ENCODE measurements at regions not wholly inside any gene's neighbourhood (a gene's known extent, or its start where the extent isn't known, plus 50 kb on each side); places are given as distances from the start of the nearest gene placed in this dataset.
"Not testable (repeated sequence)": the region's sequence is repeated elsewhere in the genome, so short reads cannot be mapped to it uniquely, and the experiment has no call there.

- no peaks in the 10 kb centered on the region for H3K27me3 ChIP-seq (ENCODE audit: control insufficient read depth, insufficient read depth, low read length, poor library complexity, severe bottlenecking)
- WGBS, 2 experiments: 84 to 90% methylated on average over 3 of the region's 3 CpGs
- H3K27ac ChIP-seq (ENCODE audit: insufficient read depth, low read depth, low read length, poor library complexity, severe bottlenecking): no peak overlapping the region
These were observed 98.1 kb upstream of the HS6ST1 start for GRCh38 chr2:128416806-128417205.

GRCh38 chr2:128417264-128417663 is 98.6 kb upstream of the HS6ST1 start:
- 92 to 95% methylated on average over 8 of the region's 11 CpGs for WGBS, 2 experiments
- not testable (repeated sequence) for H3K27me3 ChIP-seq (ENCODE audit: control insufficient read depth, insufficient read depth, low read length, poor library complexity, severe bottlenecking)

More at GRCh38 chr2:128416806-128417205, 98.1 kb upstream of the HS6ST1 start:
- no peaks in the 10 kb centered on the region for H3K4me1 ChIP-seq (ENCODE audit: control insufficient read depth, insufficient read depth, low read length)
- H3K9me3 ChIP-seq (ENCODE audit: control insufficient read depth, low read length): no peaks in the 10 kb centered on the region
- H3K4me3 ChIP-seq (ENCODE audit: insufficient read depth, low read depth, low read length): no peak overlapping the region
- no peaks in the 10 kb centered on the region for H3K36me3 ChIP-seq (ENCODE audit: control insufficient read depth, insufficient read depth, low read length)

GRCh38 chr2:128420131-128420530 is 101.5 kb upstream of the HS6ST1 start:
- no peak overlapping the region for H3K27ac ChIP-seq (ENCODE audit: insufficient read depth, low read depth, low read length, poor library complexity, severe bottlenecking)
- 96% methylated on average over 4 to 6 of the region's 6 CpGs for WGBS, 2 experiments
- no peaks in the 10 kb centered on the region for H3K27me3 ChIP-seq (ENCODE audit: control insufficient read depth, insufficient read depth, low read length, poor library complexity, severe bottlenecking)
- H3K36me3 ChIP-seq (ENCODE audit: control insufficient read depth, insufficient read depth, low read length): no peaks in the 10 kb centered on the region
- no peak overlapping the region for H3K4me3 ChIP-seq (ENCODE audit: insufficient read depth, low read depth, low read length)
- peaks cover 9% of the 10 kb centered on the region for H3K4me1 ChIP-seq (ENCODE audit: control insufficient read depth, insufficient read depth, low read length)
- no peaks in the 10 kb centered on the region for H3K9me3 ChIP-seq (ENCODE audit: control insufficient read depth, low read length)

More at GRCh38 chr2:128417264-128417663, 98.6 kb upstream of the HS6ST1 start:
- H3K27ac ChIP-seq (ENCODE audit: insufficient read depth, low read depth, low read length, poor library complexity, severe bottlenecking); H3K4me3 ChIP-seq (ENCODE audit: insufficient read depth, low read depth, low read length); H3K36me3 ChIP-seq (ENCODE audit: control insufficient read depth, insufficient read depth, low read length); H3K9me3 ChIP-seq (ENCODE audit: control insufficient read depth, low read length); H3K4me1 ChIP-seq (ENCODE audit: control insufficient read depth, insufficient read depth, low read length): not testable (repeated sequence)

DNA sequence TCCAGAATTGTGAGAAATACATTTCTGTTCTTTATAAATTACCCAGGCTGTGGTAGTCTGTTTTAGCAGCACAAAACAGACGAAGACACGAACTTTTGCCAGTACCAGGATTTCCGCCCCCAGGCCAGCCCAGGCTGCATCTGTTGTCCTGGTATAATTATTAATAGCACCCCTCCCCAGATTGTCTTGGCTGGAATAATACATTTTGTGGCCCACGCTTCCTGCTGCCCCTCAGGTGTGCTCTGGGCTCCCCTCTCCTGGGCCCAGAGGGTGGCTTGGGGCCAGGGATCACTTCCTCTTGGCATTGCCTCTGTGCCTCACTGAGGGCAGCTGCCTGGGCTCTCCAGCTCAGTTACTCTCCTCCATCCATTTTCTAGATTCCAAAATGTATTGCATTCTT is 102.1 kb upstream of the HS6ST1 start:
- 93% methylated on average over 4 of the region's 4 CpGs for WGBS, 2 experiments
- no peaks in the 10 kb centered on the region for H3K27me3 ChIP-seq (ENCODE audit: control insufficient read depth, insufficient read depth, low read length, poor library complexity, severe bottlenecking)
- no peaks in the 10 kb centered on the region for H3K9me3 ChIP-seq (ENCODE audit: control insufficient read depth, low read length)
- no peak overlapping the region for H3K27ac ChIP-seq (ENCODE audit: insufficient read depth, low read depth, low read length, poor library complexity, severe bottlenecking)
- no peak overlapping the region for H3K4me3 ChIP-seq (ENCODE audit: insufficient read depth, low read depth, low read length)
- no peaks in the 10 kb centered on the region for H3K36me3 ChIP-seq (ENCODE audit: control insufficient read depth, insufficient read depth, low read length)
- H3K4me1 ChIP-seq (ENCODE audit: control insufficient read depth, insufficient read depth, low read length): peaks cover 14% of the 10 kb centered on the region

- Histone ChIP-seq H3K4me1 (ENCODE audit: control insufficient read depth, insufficient read depth, low read length) (peaks cover 14% of the 10 kb centered on the region), H3K36me3 (ENCODE audit: control insufficient read depth, insufficient read depth, low read length) (no peaks in the 10 kb centered on the region), H3K27ac (ENCODE audit: insufficient read depth, low read depth, low read length, poor library complexity, severe bottlenecking) (no peak overlapping the region), H3K9me3 (ENCODE audit: control insufficient read depth, low read length) (no peaks in the 10 kb centered on the region), H3K4me3 (ENCODE audit: insufficient read depth, low read depth, low read length) (no peak overlapping the region), H3K27me3 (ENCODE audit: control insufficient read depth, insufficient read depth, low read length, poor library complexity, severe bottlenecking) (no peaks in the 10 kb centered on the region)
- 94 to 95% methylated on average over 9 of the region's 9 CpGs for WGBS, 2 experiments
These were observed 102.6 kb upstream of the HS6ST1 start for GRCh38 chr2:128421286-128421685.

DNA sequence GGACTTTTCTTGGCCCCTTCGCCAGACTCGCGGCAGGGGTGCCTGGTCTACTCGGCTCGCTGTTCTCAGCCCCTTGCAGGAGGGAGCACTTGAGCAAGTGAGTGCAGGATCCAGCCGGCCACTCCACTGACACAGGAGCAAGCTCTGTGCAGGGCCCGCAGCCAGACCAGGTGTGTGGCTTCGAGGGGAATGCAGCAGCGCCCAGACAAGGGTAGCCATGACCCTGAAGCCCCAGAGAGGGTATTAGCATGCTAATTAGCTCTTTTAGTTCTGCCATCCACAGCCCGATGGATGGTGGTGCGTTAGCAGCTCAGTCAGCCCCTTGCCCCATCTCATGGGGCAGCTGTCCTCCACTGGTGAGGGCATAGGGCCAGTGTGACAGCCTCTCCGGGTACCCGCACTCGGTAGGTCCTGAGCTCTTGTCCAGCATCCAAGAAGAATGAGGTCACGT is 103.2 kb upstream of the HS6ST1 start:
- H3K27me3 ChIP-seq (ENCODE audit: control insufficient read depth, insufficient read depth, low read length, poor library complexity, severe bottlenecking): no peaks in the 10 kb centered on the region
- no peak overlapping the region for H3K27ac ChIP-seq (ENCODE audit: insufficient read depth, low read depth, low read length, poor library complexity, severe bottlenecking)
- peaks cover 14% of the 10 kb centered on the region for H3K4me1 ChIP-seq (ENCODE audit: control insufficient read depth, insufficient read depth, low read length)
- H3K9me3 ChIP-seq (ENCODE audit: control insufficient read depth, low read length): no peaks in the 10 kb centered on the region
- no peaks in the 10 kb centered on the region for H3K36me3 ChIP-seq (ENCODE audit: control insufficient read depth, insufficient read depth, low read length)
- no peak overlapping the region for H3K4me3 ChIP-seq (ENCODE audit: insufficient read depth, low read depth, low read length)
- WGBS, 2 experiments: 90 to 94% methylated on average over 15 of the region's 15 CpGs

GRCh38 chr2:128422571-128422970 is 103.9 kb upstream of the HS6ST1 start:
- H3K27ac ChIP-seq (ENCODE audit: insufficient read depth, low read depth, low read length, poor library complexity, severe bottlenecking): no peak overlapping the region
- WGBS, 2 experiments: 91 to 92% methylated on average over 5 of the region's 5 CpGs

GRCh38 chr2:128423788-128424165 is 105.1 kb upstream of the HS6ST1 start:
- Histone ChIP-seq H3K4me3 (ENCODE audit: insufficient read depth, low read depth, low read length) (no peak overlapping the region), H3K27me3 (ENCODE audit: control insufficient read depth, insufficient read depth, low read length, poor library complexity, severe bottlenecking) (no peaks in the 10 kb centered on the region), H3K27ac (ENCODE audit: insufficient read depth, low read depth, low read length, poor library complexity, severe bottlenecking) (no peak overlapping the region), H3K4me1 (ENCODE audit: control insufficient read depth, insufficient read depth, low read length) (peaks cover 14% of the 10 kb centered on the region), H3K36me3 (ENCODE audit: control insufficient read depth, insufficient read depth, low read length) (no peaks in the 10 kb centered on the region), H3K9me3 (ENCODE audit: control insufficient read depth, low read length) (peaks cover 2% of the 10 kb centered on the region)

More at GRCh38 chr2:128422571-128422970, 103.9 kb upstream of the HS6ST1 start:
- Histone ChIP-seq H3K4me3 (ENCODE audit: insufficient read depth, low read depth, low read length) (no peak overlapping the region), H3K4me1 (ENCODE audit: control insufficient read depth, insufficient read depth, low read length) (peaks cover 14% of the 10 kb centered on the region), H3K36me3 (ENCODE audit: control insufficient read depth, insufficient read depth, low read length) (no peaks in the 10 kb centered on the region), H3K9me3 (ENCODE audit: control insufficient read depth, low read length) (no peaks in the 10 kb centered on the region), H3K27me3 (ENCODE audit: control insufficient read depth, insufficient read depth, low read length, poor library complexity, severe bottlenecking) (no peaks in the 10 kb centered on the region)

- 76 to 84% methylated on average over 11 of the region's 11 CpGs for WGBS, 2 experiments
- H3K27me3 ChIP-seq (ENCODE audit: control insufficient read depth, insufficient read depth, low read length, poor library complexity, severe bottlenecking): no peaks in the 10 kb centered on the region
- H3K9me3 ChIP-seq (ENCODE audit: control insufficient read depth, low read length): peaks cover 2% of the 10 kb centered on the region
- H3K27ac ChIP-seq (ENCODE audit: insufficient read depth, low read depth, low read length, poor library complexity, severe bottlenecking): no peak overlapping the region
- peaks cover 14% of the 10 kb centered on the region for H3K4me1 ChIP-seq (ENCODE audit: control insufficient read depth, insufficient read depth, low read length)
- no peak overlapping the region for H3K4me3 ChIP-seq (ENCODE audit: insufficient read depth, low read depth, low read length)
- H3K36me3 ChIP-seq (ENCODE audit: control insufficient read depth, insufficient read depth, low read length): no peaks in the 10 kb centered on the region
These were observed 105.9 kb upstream of the HS6ST1 start for GRCh38 chr2:128424406-128425171.

GRCh38 chr2:128425216-128425615 is 106.5 kb upstream of the HS6ST1 start:
- no peak overlapping the region for H3K4me3 ChIP-seq (ENCODE audit: insufficient read depth, low read depth, low read length)
- H3K27me3 ChIP-seq (ENCODE audit: control insufficient read depth, insufficient read depth, low read length, poor library complexity, severe bottlenecking): no peaks in the 10 kb centered on the region
- peaks cover 2% of the 10 kb centered on the region for H3K9me3 ChIP-seq (ENCODE audit: control insufficient read depth, low read length)
- no peak overlapping the region for H3K27ac ChIP-seq (ENCODE audit: insufficient read depth, low read depth, low read length, poor library complexity, severe bottlenecking)
- H3K36me3 ChIP-seq (ENCODE audit: control insufficient read depth, insufficient read depth, low read length): no peaks in the 10 kb centered on the region
- H3K4me1 ChIP-seq (ENCODE audit: control insufficient read depth, insufficient read depth, low read length): peaks cover 14% of the 10 kb centered on the region
- WGBS, 2 experiments: 83 to 85% methylated on average over 6 of the region's 8 CpGs
